DOHH2 (cell line): ENCODE measurements at regions not wholly inside any gene's neighbourhood (a gene's known extent, or its start where the extent isn't known, plus 50 kb on each side); places are given as distances from the start of the nearest gene placed in this dataset.
A peak's percentile ranks its signal among the peaks of the same experiment; 100 is the strongest.

Experiments used
- H3F3A ChIP-seq: fragments of 200-600 bp; sonication (generic), shearing (Covaris generic); 2 replicates; pipeline ENCODE4 v1.6.0; 2016; ENCODE audit warnings: antibody characterized with exemption, mild to moderate bottlenecking; ENCODE audit not compliant: control insufficient read depth, insufficient read depth
- H3K27ac ChIP-seq: fragments of 200-600 bp; sonication (generic); 2 replicates; pipeline ENCODE4 v1.5.1; 2014; ENCODE audit warnings: low read depth, mild to moderate bottlenecking, low read length, moderate library complexity
- H3K27me3 ChIP-seq: fragments of 200-600 bp; sonication (generic); 2 replicates; pipeline ENCODE4 v1.6.1; 2014; ENCODE audit warnings: mild to moderate bottlenecking, low read length, mixed read lengths; ENCODE audit not compliant: control insufficient read depth
- H3K36me3 ChIP-seq: fragments of 200-600 bp; sonication (generic); 2 replicates; pipeline ENCODE4 v1.6.1; 2014; ENCODE audit warnings: mild to moderate bottlenecking, low read length, moderate library complexity, mixed read lengths; ENCODE audit not compliant: control insufficient read depth
- H3K4me1 ChIP-seq: fragments of 200-600 bp; sonication (generic); 2 replicates; pipeline ENCODE4 v1.6.1; 2014; ENCODE audit warnings: mild to moderate bottlenecking, low read length, mixed read lengths; ENCODE audit not compliant: control insufficient read depth
- H3K4me2 ChIP-seq: fragments of 200-600 bp; sonication (generic); 2 replicates; pipeline ENCODE4 v1.6.0; 2014; ENCODE audit warnings: mild to moderate bottlenecking, low read length, moderate library complexity
- H3K4me3 ChIP-seq: fragments of 200-600 bp; sonication (generic); 2 replicates; pipeline ENCODE4 v1.5.1; 2014; ENCODE audit warnings: mild to moderate bottlenecking, low read length, mixed read lengths
- H3K79me2 ChIP-seq: fragments of 200-600 bp; sonication (generic); 2 replicates; pipeline ENCODE4 v1.6.1; 2014; ENCODE audit warnings: mild to moderate bottlenecking, low read length, mixed read lengths; ENCODE audit not compliant: control insufficient read depth
- H3K9me2 ChIP-seq: fragments of 200-600 bp; sonication (generic); replicated peaks from 2 replicates; pipeline ENCODE4 v1.6.1; 2014; ENCODE audit warnings: mild to moderate bottlenecking, low read length, mixed read lengths; ENCODE audit not compliant: control insufficient read depth
- H3K9me3 ChIP-seq: fragments of 200-600 bp; sonication (generic); 2 replicates; pipeline ENCODE4 v1.6.1; 2014; ENCODE audit warnings: antibody characterized with exemption, low read length, mixed read lengths; ENCODE audit not compliant: control insufficient read depth, insufficient read depth
- H4K20me1 ChIP-seq: fragments of 200-600 bp; sonication (generic); 2 replicates; pipeline ENCODE4 v1.6.0; 2014; ENCODE audit warnings: low read depth, mild to moderate bottlenecking, antibody characterized with exemption, low read length, moderate library complexity; ENCODE audit not compliant: control insufficient read depth, insufficient read depth
- CTCF ChIP-seq: fragments of 200-600 bp; sonication (generic); IDR thresholded peaks from one replicate; pipeline ENCODE4 v1.5.1; 2014; ENCODE audit warnings: antibody characterized with exemption, mild to moderate bottlenecking, low read depth, low read length; ENCODE audit not compliant: poor library complexity, severe bottlenecking
- EZH2phosphoT487 ChIP-seq: fragments of 200-600 bp; sonication (generic); IDR thresholded peaks from 2 replicates; pipeline ENCODE4 v1.6.1; 2017; ENCODE audit warnings: borderline replicate concordance, mild to moderate bottlenecking, antibody characterized with exemption, low read length, moderate library complexity, mixed read lengths

GRCh38 chr7:142602183-142602582, 147.1 kb upstream of the PRSS1 start:
- Histone ChIP-seq H3F3A (no peaks in the 10 kb centered on the region), H3K79me2 (no peaks in the 10 kb centered on the region), H3K27me3 (peaks cover 28% of the 10 kb centered on the region), H4K20me1 (no peaks in the 10 kb centered on the region), H3K27ac (no peak overlapping the region), H3K36me3 (no peaks in the 10 kb centered on the region), H3K4me3 (no peak overlapping the region), H3K9me2 (no peaks in the 10 kb centered on the region), H3K4me1 (no peaks in the 10 kb centered on the region), H3K4me2 (no peak overlapping the region), H3K9me3 (no peaks in the 10 kb centered on the region)
- TF ChIP-seq CTCF (no peak), EZH2phosphoT487 (0 out of 2 replicates have a peak, but pooled peaks have one; percentile 41)

- Histone ChIP-seq H3K9me3 (no peaks in the 10 kb centered on the region), H4K20me1 (no peaks in the 10 kb centered on the region), H3K4me2 (no peak overlapping the region), H3F3A (no peaks in the 10 kb centered on the region), H3K79me2 (no peaks in the 10 kb centered on the region), H3K4me1 (no peaks in the 10 kb centered on the region), H3K9me2 (no peaks in the 10 kb centered on the region), H3K36me3 (no peaks in the 10 kb centered on the region), H3K27me3 (peaks cover 44% of the 10 kb centered on the region), H3K4me3 (no peak overlapping the region), H3K27ac (no peak overlapping the region)
- no peak for TF ChIP-seq CTCF
- TF ChIP-seq EZH2phosphoT487 = no peak
These were observed 151.0 kb upstream of the PRSS1 start for GRCh38 chr7:142598297-142598696.

GRCh38 chr7:142597547-142597946, 151.7 kb upstream of the PRSS1 start:
- Histone ChIP-seq H3K4me3 (no peak overlapping the region), H3K9me3 (no peaks in the 10 kb centered on the region), H3K9me2 (no peaks in the 10 kb centered on the region), H3F3A (no peaks in the 10 kb centered on the region), H3K4me2 (no peak overlapping the region), H3K36me3 (no peaks in the 10 kb centered on the region), H3K27me3 (peaks cover 40% of the 10 kb centered on the region), H3K27ac (no peak overlapping the region), H3K79me2 (no peaks in the 10 kb centered on the region), H4K20me1 (no peaks in the 10 kb centered on the region), H3K4me1 (no peaks in the 10 kb centered on the region)
- no peak for TF ChIP-seq CTCF
- TF ChIP-seq EZH2phosphoT487 = no peak
